Bone marrow (tissue), 2 donors: ENCODE measurements at regions not wholly inside any gene's neighbourhood (a gene's known extent, or its start where the extent isn't known, plus 50 kb on each side); places are given as distances from the start of the nearest gene placed in this dataset.
A peak's percentile ranks its signal among the peaks of the same experiment; 100 is the strongest.

Experiments
- DNase-seq, 2 donors: peaks; one replicate each; lab custom pipeline; 2025; lab: John Stamatoyannopoulos, UW

DNA sequence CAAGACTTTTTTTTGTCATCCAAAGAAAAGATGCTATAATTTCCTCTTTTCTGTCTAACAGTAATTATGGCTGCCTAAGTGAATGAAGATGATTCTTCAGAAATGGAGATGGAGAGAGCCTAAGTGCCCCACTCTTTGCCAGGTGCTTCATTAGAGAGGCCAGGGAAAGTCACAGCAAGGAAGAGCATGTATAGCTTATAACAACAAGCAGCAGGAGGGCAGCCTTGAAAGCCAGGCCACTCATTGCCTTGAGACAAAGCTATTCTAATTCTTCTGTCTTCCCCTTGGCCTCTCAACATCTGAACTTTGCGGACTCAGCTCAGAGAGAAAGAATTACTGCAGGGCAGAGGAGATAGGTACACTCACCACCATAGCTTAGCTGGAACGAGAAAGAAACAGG, 112.0 kb upstream of the ZNF366 start:
- no peak for DNase-seq

DNA sequence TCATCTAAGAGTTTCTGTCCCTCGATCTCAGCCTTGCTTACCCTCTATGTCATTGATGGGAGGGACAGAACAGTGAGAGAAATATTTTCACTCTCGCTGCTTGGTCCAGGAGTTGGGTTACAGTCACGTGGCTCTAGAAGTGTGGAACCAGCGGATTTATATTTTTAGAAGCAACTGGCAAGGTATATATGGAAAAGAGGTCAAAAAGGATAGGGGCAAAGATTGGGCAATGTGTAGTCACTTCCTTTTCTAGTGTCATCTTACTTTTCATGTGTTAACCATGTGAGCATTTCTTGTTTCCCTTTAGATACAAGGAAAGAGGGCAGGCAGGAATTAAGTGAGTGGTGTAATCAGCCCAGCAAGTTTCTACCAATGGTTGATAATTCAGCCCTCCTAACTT, 111.5 kb upstream of the ZNF366 start:
- no peak for DNase-seq

DNA sequence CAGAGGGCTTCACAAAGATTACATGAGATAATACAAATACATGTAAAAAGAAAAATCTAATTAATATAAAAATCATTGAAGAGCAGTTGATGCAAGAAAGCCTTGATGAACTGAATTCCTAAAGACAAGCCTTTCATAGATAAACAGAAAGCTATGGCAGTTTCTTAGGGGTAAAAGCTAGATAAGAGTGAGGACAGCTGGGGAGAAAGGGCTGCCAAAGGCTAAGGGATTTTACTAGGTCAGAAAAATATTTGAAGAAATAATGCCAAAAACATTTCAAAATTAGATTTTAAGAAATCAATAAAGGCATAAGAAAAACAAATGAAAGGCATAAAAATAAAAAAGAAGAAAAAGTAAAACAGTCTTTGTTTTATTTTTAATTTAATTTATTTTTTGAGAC, 107.9 kb upstream of the ZNF366 start:
- no peak for DNase-seq

DNA sequence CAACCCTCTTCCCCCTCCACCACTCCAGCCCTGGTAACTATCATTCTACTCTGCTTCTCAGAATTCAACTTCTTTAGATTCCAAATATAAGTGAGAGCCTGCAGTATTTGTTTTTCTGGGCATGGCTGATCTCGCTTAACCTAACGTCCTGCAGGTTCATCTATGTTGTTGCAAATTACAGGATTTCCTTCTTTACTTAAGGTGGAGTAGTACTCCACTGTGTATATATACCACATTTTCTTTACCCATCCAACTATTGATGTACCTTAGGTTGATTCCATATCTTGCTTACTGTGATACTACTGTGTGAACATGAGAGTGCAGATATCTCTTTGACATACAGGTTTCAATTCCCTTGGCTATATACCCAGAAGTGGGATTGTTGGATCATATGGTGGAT, 106.3 kb upstream of the ZNF366 start:
- no peak for DNase-seq

DNA sequence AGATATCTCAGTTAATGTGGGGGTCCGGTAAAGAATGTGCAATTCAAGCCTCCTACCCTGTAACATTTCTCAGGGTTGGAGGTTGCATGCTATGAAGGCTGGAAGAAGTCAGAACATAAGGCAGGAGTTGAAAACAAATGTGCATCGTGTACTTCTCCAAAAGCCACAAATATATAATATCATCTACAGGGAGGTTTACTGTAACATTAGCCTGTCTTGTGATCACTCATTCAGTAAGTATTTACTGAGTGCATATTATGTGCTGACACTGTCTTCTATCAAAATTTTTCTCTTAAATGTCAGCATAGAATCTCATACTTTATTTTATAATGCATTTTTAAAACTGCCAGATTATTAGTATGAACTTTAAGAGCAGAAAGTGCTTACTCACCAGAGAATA, 105.6 kb upstream of the ZNF366 start:
- DNase-seq, result no peak

DNA sequence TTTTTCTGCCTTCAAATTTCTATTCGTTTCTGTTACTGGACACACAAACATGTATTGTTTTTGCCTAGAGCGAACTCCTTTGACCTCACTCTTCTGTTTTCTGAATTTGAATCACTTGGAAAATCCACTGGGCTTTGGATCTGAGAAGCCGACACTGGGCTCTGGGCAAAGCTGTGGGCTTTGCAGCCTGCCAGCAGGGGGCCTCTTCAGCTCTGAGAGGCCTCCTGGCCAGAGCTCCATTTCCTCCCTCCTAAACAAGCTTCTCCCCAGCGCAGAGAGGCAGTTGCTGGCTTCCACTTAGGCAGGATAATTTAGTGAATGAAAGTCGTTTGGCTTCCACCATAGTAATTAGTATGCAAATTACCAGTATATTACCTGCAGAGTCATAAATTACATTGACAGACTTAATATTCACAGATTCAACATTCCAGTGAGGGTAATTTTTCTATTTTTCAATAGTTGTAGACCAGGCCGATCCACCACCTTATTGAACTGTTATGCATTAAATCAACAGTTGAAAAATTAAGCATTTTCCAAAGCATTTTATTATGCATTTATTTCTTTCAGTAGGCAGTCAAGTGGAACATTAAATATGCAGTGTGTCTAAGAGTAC, 104.0 kb upstream of the ZNF366 start:
- DNase-seq, result no peak

DNA sequence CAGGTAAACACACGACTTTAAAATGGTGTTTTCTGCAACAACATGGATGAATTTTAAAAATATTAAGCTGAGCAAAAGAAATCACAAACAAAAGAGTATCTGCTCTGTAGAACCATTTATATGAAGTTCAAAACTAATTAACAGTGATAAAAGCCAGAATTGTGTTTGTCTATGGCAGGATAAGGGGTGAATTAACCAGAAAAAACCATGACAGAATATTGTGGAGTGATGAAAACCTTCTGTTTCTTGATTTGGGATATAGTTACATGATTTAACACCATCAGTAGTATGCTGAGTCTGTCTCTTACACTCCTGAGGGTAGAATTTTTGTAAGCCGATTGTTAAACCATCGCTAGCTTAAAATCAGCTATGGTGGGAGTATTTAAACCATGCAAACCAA, 101.7 kb upstream of the ZNF366 start:
- no peak for DNase-seq

DNA sequence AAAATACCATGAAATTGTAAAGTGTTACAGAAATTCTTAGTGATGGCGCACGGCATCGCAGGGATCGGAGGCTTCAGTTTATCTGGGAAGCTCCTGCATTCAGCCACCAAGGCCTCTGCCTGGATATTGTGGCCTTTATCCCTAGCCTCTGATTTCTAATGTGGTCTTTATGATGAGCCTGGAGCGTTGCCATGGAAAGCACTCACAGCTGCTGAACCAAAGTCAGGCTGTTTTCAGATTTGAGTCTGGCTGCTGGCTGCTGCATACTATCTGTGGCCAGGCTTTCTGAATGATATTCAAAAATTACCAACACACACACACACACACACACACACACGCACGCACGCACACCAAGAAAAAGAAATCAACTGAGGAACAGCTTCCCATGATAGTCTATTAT, 101.1 kb upstream of the ZNF366 start:
- DNase-seq, result no peak

DNA sequence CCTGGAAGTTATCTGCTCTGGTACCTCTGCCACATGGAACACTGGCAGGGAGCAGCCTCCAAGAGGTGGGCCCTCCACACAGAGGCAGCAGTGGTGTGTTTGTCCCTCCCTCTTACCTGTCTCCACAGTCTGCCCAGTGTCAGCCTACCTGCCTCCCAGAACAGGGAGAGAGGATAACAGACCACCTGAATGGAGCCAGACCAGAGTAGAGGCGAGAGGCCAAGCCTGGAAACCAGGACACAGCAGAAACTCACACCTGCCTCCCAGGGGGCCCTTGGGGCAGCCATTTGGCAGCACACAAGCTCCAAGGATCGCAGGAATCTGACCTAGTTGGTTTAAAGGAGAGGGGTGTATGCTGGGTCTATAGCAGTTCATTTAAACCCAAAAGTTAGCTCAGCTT, 100.2 kb upstream of the ZNF366 start:
- no peak for DNase-seq

DNA sequence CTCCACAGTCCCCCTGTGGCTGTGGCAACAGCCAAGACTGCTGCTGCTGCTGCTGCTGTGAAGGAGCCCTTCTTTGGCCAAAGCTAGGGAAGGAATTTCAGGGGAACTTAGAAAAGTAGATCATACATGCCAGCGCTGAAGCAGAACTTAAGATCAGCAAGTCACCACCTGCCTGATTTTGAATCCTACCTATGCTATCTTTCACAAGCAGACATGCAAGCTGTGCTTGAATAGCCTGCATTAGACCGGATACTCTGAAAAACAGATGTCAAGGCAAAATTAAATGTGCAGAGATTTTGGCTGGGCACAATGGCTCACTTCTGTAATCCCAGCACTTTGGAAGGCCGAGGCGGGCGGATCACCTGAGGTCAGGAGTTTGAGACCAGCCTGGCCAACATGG, 99.3 kb upstream of the ZNF366 start:
- DNase-seq, result no peak

DNA sequence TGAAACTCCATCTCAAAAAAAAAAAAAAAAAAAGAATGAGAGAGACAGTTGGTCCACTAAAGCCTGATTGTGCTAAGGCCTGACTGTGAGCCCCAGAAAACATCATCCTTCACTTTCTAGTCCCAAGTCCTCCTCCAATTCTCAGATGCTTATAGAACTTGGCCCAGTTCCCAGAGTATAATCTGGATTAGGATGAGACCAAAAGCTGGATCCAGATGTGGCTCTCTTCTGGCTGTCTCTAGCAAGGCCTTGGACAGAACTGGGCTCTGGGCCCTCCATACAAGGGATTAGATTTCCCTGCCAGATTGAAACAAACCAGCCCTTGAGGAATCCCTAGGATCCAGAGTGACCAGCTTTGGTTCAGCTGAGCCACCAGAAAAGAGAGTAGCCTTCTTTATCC, 98.4 kb upstream of the ZNF366 start:
- no peak for DNase-seq

DNA sequence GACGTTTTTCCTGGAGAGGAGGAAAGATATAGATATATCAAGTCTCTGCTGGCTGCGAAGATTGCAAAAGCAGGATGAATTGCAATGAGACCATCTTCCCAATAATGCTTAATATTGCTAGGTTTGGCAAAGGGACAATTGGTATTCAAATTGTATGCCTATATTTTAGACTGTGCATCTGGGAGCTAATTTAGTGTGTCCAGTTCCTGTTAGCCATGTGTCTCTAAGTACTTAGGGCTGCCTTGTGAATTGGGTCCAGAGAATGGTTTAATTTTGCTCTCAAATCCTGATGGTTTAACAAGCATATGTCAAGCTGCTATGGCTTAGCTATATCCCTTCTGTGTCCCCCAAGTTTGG, 97.6 kb upstream of the ZNF366 start:
- DNase-seq, result no peak

DNA sequence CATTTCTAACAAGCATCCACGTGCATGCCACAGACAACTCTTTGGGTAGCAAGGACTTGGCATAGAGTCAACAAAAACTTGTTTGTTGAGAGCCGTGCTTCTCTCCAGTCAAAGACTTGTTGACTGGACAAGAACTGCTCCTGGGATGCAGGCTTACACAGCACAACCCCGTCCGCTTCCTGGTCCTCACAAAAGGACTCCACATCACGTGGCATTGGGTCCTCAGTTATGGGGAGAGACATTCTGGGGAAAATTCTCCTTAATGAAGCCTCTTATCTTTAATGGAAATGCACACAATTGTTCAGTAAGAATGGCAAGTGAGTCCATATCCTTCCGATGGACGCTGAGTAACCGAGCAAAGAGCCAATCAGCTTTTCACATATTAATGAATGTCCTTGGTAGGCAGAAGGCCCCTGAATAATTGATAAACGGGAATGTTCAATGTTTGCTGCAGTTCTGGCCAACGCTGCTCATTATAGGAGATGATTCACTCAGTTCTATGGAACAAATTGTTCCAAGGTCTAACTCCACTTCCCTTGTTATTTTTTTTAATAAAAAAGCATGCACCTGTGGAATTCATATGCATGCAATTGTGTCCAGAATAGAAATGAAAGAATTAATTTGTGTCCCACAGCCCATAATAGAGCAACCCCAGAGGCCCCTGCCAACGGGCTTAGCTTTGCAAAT, 97.0 kb upstream of the ZNF366 start:
- DNase-seq, result no peak

DNA sequence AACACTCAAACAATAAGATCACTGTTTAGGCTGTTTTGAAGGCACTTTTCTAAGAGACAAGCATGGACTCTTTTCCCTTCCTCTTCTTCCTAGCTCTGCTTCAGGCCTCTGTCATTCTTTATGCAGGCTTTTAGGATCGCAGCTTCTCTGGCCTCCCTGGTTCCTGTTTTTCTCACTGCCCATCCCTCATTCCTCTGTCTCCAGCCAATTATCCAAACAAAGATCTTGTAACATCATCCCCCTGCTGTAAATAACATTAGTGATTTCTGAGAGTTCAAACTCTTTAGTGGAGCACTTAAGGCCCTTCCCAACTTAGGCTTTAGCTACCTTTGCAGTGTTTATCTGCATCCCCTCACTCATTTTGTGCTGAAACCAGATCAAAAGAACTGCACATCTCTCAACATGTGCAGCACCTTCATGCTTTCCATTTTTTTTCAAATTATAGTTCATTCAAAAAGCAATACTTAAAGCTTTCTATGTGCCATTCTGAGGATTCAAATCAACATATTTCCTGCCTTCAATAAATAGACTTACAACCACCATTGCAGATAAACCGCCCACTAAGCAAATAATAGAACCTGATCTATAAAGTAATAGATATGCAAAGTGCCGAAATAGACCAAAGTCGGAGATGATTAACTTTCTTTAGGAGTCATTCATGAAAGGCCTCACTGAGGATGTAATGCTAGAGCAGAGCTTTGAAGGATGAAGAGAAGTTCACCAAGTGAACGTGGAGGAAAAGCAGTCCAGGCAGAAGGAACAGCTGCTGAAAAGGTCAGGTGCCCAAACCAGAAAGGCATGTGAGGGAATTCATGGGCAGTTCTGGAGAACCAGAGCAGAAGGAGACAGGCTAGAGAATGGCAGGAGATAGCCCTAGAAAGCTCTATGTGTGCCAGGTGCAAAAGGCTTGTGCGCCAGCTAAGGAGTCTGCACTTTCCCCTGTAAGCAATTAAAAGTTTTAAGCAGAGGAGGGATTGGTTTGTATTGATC, 95.8 kb upstream of the ZNF366 start:
- DNase-seq, result no peak

DNA sequence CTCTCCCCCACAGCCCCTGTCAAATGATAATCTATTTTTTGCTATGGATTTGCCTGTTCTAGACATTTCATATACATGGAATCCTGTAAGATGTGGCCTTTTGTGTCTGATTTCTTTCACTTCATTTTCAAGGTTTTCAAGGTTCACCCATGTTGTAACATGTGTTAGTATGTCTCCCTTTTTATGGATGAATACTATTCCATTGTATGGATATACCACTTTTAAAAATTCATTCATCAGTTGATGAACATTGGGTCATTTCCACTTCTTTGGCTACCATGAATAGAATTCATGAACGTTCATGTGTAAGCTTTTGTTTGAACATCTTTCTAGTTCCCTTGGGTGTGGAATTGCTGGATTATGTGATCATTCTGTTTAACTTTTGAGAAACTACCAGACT, 94.7 kb upstream of the ZNF366 start:
- no peak for DNase-seq

DNA sequence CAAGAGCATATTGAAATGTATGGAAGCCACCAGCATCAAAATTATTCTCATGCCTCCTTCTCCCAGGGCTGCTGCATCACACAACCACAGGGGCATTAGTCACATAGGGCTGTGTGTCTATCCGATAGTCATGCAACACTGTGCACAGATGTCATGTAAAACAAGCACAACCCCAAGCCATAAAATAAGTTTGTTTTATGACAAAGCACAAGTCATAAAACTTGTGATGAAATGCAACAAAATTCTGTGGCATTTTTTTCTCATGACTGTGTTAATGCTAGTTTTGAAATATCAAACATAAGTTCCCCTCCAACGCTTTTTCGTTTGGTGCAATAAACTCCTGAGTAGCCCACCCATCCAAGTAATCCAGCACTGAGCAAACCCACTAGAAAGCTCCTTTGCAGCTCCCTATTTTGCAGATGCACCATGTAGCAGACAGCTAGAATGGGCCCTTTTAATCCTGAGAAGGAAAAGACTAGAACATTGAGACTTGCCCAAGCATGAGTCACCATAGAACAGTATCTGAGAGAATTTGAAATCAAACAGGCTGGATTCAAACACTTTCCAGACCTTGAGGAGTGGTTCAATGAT, 93.3 kb upstream of the ZNF366 start:
- DNase-seq, result peak in 1 of 2 donors; percentile 14

DNA sequence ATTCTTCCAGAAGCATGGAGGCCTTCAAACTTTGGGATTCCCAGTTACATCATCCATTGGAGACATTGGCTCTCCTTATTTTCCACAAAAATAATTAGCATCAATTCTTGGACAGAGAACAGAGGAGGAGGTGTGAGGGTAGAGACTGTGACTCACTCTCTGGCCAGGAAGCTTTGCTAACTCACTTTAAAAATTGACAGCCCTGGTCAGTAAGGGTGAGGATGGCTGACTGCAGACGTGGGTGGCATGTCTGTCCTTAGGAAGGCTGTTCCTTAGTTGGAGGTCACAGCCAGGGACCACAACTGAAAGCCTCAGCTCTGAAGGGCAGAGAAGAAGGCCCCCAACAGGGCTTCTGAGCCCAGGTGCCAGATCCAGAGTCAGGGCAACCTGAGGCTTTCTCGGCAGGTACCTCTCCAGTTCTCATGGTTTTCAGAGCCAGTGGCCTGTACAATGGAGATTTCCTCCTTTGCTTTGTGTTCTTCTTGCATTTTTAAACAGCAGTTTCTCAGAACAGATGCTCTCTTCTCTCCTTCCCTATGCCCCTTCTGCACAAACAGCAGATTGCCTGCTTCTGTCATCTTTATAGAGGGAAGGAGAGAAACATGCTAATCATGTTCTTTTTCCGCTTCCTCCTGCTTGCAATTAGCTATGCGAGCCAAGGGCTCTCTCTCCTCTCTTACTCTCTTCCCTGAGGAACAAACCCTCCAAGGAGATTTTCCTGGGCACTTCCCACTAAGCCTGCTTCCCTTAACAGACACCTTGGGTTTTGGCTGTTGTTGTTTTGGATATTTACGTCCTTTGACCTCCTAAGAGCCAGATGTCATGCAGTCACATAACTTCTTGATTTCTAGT, 92.5 kb upstream of the ZNF366 start:
- DNase-seq, result no peak

DNA sequence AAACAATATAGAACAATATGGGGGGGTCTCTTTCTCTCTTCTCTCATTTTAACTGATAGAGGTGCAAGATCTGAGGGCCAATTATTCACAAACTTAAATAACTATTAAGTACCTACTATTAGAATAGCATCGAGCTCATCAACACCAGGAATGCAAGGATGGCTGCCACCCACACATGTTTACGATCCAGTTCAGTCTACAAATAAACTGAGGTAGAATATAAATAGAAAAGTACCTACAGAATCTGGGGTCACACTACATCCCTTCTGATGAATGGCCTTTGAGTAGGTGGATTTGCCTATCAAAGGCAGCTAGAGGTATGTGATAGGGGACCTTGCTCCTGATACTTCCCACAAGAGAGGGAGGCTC, 91.8 kb upstream of the ZNF366 start:
- no peak for DNase-seq

DNA sequence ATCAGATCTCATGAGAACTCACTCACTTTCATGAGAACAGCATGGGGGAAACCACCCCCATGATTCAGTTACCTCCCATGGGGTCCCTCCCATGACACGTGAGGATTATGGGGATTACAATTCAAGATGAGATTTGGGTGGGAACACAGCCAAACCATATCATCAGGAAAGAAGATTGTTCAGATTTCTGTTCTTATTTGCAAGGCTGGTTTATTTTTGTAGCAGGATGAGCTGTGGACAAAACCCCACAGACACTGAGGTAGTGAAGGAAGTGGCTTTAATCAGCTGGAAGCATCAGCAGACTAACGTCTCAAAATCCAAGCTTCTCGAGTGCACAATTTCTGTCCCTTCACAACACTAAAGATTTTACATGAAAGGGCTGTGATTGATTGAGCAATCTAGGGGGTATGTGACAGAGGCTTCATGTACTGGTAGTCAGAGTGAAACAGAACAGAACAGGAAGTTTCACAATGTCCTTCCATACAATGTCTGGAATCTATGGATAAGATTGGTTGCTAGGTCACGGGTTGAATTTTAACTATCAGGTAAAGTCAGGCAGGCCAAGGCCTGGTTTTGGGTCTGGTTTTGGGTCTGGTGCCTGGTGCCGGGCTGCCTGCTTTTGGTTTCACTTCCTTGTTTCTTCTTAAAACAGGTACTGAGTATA, 91.3 kb upstream of the ZNF366 start:
- DNase-seq, result peak in 1 of 2 donors; percentile 12

DNA sequence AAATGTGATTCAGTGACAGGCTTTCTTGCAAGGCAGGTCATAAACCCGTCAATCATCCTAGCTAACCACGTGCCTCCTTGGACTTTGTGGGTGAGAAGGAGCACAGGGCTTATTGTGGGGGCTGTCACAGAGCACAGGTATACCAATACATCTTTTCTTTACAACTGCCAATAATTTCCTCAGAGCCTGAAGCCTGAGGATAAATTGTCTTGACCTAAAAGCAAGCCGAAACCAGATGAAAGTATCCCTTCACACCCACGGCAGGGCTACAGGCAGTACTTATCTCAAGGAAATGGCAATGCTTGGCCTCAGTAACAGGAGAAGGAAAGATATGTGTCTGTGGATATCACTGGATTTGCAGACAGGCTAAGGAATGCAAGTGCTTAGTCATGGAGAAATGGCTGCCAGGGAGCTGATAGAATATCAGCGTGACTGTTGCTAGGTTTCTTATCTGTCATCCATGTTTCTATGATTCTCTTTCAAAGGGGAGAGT, 90.3 kb upstream of the ZNF366 start:
- DNase-seq, result no peak

DNA sequence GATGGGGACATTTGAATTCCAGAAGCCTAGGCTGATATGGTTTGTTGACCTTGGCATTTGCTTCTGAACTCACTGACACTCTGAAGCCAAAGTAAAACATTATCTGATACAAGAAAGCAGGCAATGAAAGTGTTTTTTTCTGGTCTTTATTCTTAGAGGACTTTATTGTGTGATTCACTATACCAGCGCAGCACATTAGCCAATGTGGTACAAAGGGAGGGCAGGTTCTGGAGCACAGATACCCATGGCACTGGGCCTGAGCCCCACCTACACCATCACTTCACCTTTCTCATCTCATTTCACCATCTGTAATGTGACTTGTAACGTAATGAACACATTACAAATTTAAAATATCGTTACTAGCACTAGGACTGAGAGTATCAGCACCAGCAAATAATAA, 89.7 kb upstream of the ZNF366 start:
- no peak for DNase-seq
